Vagina (tissue), 2 donors: ENCODE measurements at regions not wholly inside any gene's neighbourhood (a gene's known extent, or its start where the extent isn't known, plus 50 kb on each side); places are given as distances from the start of the nearest gene placed in this dataset.

Source experiments
- DNase-seq, 2 donors: peaks; one replicate each; pipeline ENCODE4 v3.0.0-alpha.2; 2017; ENCODE audit errors: extremely low spot score in 2 of 2
- H3K27ac ChIP-seq: fragments of 200-600 bp; sonication (generic); one replicate; pipeline ENCODE4 v1.5.1; 2019
- H3K27me3 ChIP-seq: fragments of 200-600 bp; sonication (generic); one replicate; pipeline ENCODE4 v1.5.1; 2019
- H3K36me3 ChIP-seq, 2 donors: fragments of 200-600 bp; sonication (generic); one replicate each; pipeline ENCODE4 v1.5.1; 2017 to 2019
- H3K4me1 ChIP-seq: fragments of 200-600 bp; sonication (generic); one replicate; pipeline ENCODE4 v1.5.1; 2019
- H3K4me3 ChIP-seq, 2 donors: fragments of 200-600 bp; sonication (generic); 1 replicate in 1 of 2; 2 replicates in 1 of 2; pipeline ENCODE4 v1.5.1; 2016 to 2019
- H3K9me3 ChIP-seq: fragments of 200-600 bp; sonication (generic); one replicate; pipeline ENCODE4 v1.5.1; 2019
- POLR2A ChIP-seq, 2 donors: fragments of 450-650 bp; IDR thresholded peaks; one replicate each; pipeline ENCODE4 v1.6.1; 2017; ENCODE audit warnings: antibody characterized with exemption in 2 of 2, mild to moderate bottlenecking in 2 of 2, moderate library complexity in 2 of 2
- POLR2AphosphoS5 ChIP-seq, 2 donors: sonication (generic); formaldehyde crosslinking; IDR thresholded peaks; one replicate each; pipeline ENCODE4 v1.9.0; 2017; ENCODE audit warnings: antibody characterized with exemption in 2 of 2, mild to moderate bottlenecking in 2 of 2, low read depth in 1 of 2; ENCODE audit not compliant: insufficient read depth in 1 of 2
- intact Hi-C: fragments of 100-400 bp; cut with DNase I; formaldehyde crosslinking; loops from one replicate; pipeline ENCODE4 v1.15.1; 2023
- TF ChIP-seq, protein P1 (sequence below), 3 experiments: fragments of 450-650 bp in 2 of 3; fragments of 200-600 bp in 1 of 3; sonication (generic) in 1 of 3; IDR thresholded peaks; one replicate each; pipeline ENCODE4 v1.5.1; 2017 to 2019; ENCODE audit warnings: antibody characterized with exemption in 3 of 3, mild to moderate bottlenecking in 2 of 3, moderate library complexity in 2 of 3

DNA sequence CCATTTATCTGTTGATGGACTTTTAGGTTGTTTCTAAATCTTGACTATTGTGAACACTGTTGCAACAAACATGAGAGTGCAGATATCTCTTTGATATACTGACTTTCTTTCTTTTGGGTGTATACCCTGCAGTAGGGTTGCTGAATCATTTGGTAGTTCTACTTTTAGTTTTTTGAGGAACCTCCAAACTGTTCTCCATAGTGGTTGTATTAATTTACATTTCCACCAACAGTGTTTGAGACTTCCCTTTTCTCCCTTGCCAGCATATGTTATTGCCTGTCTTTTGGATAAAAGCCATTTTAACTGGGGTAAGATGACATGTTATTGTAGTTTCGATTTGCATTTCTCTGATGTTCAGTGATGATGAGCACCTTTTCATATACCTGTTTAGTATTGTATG lies 330.0 kb downstream of the DDX10 start:
- Histone ChIP-seq H3K27ac (no peak overlapping the region), H3K36me3 (no peaks in the 10 kb centered on the region), H3K4me1 (no peaks in the 10 kb centered on the region), H3K4me3 (no peak overlapping the region), H3K27me3 (no peaks in the 10 kb centered on the region), H3K9me3 (no peaks in the 10 kb centered on the region)
- intact Hi-C loops = no loop called here
- no peak for DNase-seq
- TF ChIP-seq POLR2A (IDR thresholded peaks at IDR 0.05) (no peak), POLR2AphosphoS5 (IDR thresholded peaks at IDR 0.05; ENCODE audit: insufficient read depth in 1 of 2, low read depth in 1 of 2) (no peak)
- TF ChIP-seq, protein P1, sequence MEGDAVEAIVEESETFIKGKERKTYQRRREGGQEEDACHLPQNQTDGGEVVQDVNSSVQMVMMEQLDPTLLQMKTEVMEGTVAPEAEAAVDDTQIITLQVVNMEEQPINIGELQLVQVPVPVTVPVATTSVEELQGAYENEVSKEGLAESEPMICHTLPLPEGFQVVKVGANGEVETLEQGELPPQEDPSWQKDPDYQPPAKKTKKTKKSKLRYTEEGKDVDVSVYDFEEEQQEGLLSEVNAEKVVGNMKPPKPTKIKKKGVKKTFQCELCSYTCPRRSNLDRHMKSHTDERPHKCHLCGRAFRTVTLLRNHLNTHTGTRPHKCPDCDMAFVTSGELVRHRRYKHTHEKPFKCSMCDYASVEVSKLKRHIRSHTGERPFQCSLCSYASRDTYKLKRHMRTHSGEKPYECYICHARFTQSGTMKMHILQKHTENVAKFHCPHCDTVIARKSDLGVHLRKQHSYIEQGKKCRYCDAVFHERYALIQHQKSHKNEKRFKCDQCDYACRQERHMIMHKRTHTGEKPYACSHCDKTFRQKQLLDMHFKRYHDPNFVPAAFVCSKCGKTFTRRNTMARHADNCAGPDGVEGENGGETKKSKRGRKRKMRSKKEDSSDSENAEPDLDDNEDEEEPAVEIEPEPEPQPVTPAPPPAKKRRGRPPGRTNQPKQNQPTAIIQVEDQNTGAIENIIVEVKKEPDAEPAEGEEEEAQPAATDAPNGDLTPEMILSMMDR (IDR thresholded peaks at IDR 0.05) = no peak

DNA sequence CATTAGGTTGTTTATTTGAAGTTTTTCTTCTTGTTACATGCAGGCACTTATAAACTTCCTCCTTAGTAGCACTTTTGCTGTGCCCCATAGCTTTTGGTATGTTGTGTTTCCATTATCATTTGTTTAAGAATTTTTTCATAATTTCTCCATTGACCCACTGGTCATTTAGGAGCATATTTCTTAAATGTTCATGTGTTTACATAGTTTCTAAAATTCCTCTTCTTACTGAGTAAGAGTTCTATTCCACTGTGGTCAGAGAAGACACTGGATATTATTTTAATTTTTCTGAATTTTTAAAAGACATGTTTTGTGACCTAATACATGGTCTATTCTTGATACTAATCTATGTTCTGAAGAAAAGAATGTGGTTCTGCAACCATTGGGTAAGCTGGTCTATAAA lies 333.0 kb downstream of the DDX10 start:
- Histone ChIP-seq H3K4me3 (no peak overlapping the region), H3K27me3 (no peaks in the 10 kb centered on the region), H3K4me1 (no peaks in the 10 kb centered on the region), H3K27ac (no peak overlapping the region), H3K9me3 (no peaks in the 10 kb centered on the region), H3K36me3 (no peaks in the 10 kb centered on the region)
- intact Hi-C loops = no loop called here
- no peak for TF ChIP-seq POLR2A (IDR thresholded peaks at IDR 0.05)
- TF ChIP-seq, protein P1 (IDR thresholded peaks at IDR 0.05) = no peak
- no peak for TF ChIP-seq POLR2AphosphoS5 (IDR thresholded peaks at IDR 0.05; ENCODE audit: insufficient read depth in 1 of 2, low read depth in 1 of 2)
- DNase-seq = no peak

DNA sequence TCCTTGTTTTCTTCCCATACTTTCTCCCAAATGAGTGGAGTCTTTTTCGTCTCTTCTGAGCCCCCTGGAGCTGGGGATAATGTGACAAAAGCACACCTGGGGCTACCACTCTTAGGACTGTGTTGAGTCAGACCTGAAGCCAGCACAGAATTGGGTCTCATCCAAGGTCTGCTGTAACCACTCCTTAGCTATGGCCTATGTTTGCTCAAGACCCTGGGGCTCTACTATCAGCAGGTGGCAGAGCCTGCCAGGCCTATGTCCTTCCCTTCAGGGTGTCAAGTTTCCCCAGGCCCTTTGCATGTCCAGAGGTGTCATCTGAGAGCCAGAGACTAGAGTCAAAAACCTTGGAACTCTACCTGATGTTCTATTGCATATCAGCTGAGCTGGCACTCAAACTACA lies 335.7 kb downstream of the DDX10 start:
- Histone ChIP-seq H3K27me3 (no peaks in the 10 kb centered on the region), H3K9me3 (no peaks in the 10 kb centered on the region), H3K4me1 (no peaks in the 10 kb centered on the region), H3K36me3 (no peaks in the 10 kb centered on the region), H3K27ac (no peak overlapping the region), H3K4me3 (no peak overlapping the region)
- no peak for DNase-seq
- TF ChIP-seq POLR2A (IDR thresholded peaks at IDR 0.05) (no peak), POLR2AphosphoS5 (IDR thresholded peaks at IDR 0.05; ENCODE audit: insufficient read depth in 1 of 2, low read depth in 1 of 2) (no peak)
- TF ChIP-seq, protein P1 (IDR thresholded peaks at IDR 0.05) = no peak
- intact Hi-C loops = no loop called here

DNA sequence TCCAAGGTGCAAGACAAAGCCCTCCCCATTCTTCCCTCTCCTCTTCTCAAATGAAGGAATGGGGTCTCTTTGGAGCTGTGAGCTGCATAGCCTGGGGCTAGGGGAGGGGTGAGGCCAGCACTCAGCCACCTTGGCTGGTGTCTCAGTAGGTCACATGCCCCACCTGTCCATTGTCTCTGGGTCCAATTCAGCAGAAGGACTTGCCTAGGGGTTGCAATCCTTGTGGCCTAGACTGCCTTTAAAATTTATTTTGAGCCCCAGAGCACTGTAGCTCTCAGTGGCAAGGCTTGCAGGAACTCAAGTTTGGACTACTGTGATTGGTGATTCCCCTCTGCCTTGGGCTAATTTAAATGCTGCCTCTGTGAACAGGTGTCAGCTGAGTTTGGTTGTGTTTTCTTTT lies 336.7 kb downstream of the DDX10 start:
- H3K27me3 ChIP-seq = no peaks in the 10 kb centered on the region
- no peaks in the 10 kb centered on the region for H3K9me3 ChIP-seq
- no peak overlapping the region for H3K27ac ChIP-seq
- H3K4me3 ChIP-seq = no peak overlapping the region
- H3K4me1 ChIP-seq = no peaks in the 10 kb centered on the region
- H3K36me3 ChIP-seq = no peaks in the 10 kb centered on the region
- TF ChIP-seq, protein P1 (IDR thresholded peaks at IDR 0.05) = no peak
- no peak for TF ChIP-seq POLR2A (IDR thresholded peaks at IDR 0.05)
- no peak for TF ChIP-seq POLR2AphosphoS5 (IDR thresholded peaks at IDR 0.05; ENCODE audit: insufficient read depth in 1 of 2, low read depth in 1 of 2)
- no peak for DNase-seq
- intact Hi-C loops = no loop called here

DNA sequence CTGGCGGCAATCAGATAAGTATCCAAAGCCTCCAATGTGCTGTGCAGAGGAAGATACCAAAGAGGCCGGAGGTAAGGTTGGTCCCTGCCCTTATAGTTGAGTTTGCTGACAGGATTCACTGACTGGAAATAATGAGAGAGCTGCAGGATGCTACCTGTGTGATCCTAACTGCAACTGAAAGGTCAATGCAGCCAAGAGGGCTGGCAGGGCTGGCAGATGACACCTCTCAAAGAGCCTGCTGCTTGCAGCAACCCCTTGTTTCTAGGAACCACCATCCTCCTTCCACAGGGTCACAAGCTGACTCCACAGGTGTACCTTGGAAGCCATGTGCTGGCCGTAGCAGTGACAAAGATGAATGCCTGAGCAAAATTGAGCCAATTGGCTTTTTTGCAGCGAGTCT lies 348.1 kb downstream of the DDX10 start:
- Histone ChIP-seq H3K4me3 (no peak overlapping the region), H3K27me3 (no peaks in the 10 kb centered on the region), H3K36me3 (no peaks in the 10 kb centered on the region), H3K27ac (no peak overlapping the region), H3K9me3 (no peaks in the 10 kb centered on the region), H3K4me1 (no peaks in the 10 kb centered on the region)
- intact Hi-C loops = no loop called here
- no peak for TF ChIP-seq POLR2A (IDR thresholded peaks at IDR 0.05)
- TF ChIP-seq, protein P1 (IDR thresholded peaks at IDR 0.05) = no peak
- no peak for DNase-seq
